ENCODE measurements at regions not wholly inside any gene's neighbourhood (a gene's known extent, or its start where the extent isn't known, plus 50 kb on each side); places are given as distances from the start of the nearest gene placed in this dataset.
A peak's percentile ranks its signal among the peaks of the same experiment; 100 is the strongest.

- Mint-ChIP-seq H3K36me3 (ENCODE audit: low read depth) (no peaks in the 10 kb centered on the region), H3K27me3 (ENCODE audit: low read depth) (no peaks in the 10 kb centered on the region), H3K27ac (peak overlapping the region in 1 of 3 experiments; percentile 20), H3K4me1 (peaks cover 6% of the 10 kb centered on the region), H3K4me3 (no peak overlapping the region), H3K9me3 (peaks cover 12% of the 10 kb centered on the region)
- TF ChIP-seq CTCF (IDR thresholded peaks at IDR 0.05; ENCODE audit: unreplicated experiment in 3 of 3), result no peak
Observed at GRCh38 chrX:10971759-10972158, 139.4 kb upstream of the HCCS start.

- no peaks in the 10 kb centered on the region for H3K36me3 Mint-ChIP-seq (ENCODE audit: low read depth)
- no peak overlapping the region for H3K4me3 Mint-ChIP-seq
Observed at GRCh38 chrX:10972706-10973105, 138.4 kb upstream of the HCCS start.

GRCh38 chrX:10974920-10975319 lies 136.2 kb upstream of the HCCS start:
- Mint-ChIP-seq H3K4me1 (peaks cover 6% of the 10 kb centered on the region), H3K4me3 (no peak overlapping the region), H3K9me3 (peaks cover 17% of the 10 kb centered on the region), H3K27ac (no peak overlapping the region), H3K36me3 (ENCODE audit: low read depth) (no peaks in the 10 kb centered on the region), H3K27me3 (ENCODE audit: low read depth) (no peaks in the 10 kb centered on the region)
- TF ChIP-seq CTCF (IDR thresholded peaks at IDR 0.05; ENCODE audit: unreplicated experiment in 3 of 3), result no peak

More at GRCh38 chrX:10972706-10973105, 138.4 kb upstream of the HCCS start:
- Mint-ChIP-seq H3K9me3 (peaks cover 12% of the 10 kb centered on the region), H3K4me1 (peaks cover 6% of the 10 kb centered on the region), H3K27ac (no peak overlapping the region), H3K27me3 (ENCODE audit: low read depth) (no peaks in the 10 kb centered on the region)
- TF ChIP-seq CTCF (IDR thresholded peaks at IDR 0.05; ENCODE audit: unreplicated experiment in 3 of 3), result no peak

- H3K4me1 Mint-ChIP-seq, result no peaks in the 10 kb centered on the region
- H3K27me3 Mint-ChIP-seq (ENCODE audit: low read depth), result no peaks in the 10 kb centered on the region
- H3K9me3 Mint-ChIP-seq, result peaks cover 13% of the 10 kb centered on the region
- no peak overlapping the region for H3K27ac Mint-ChIP-seq
- no peak for TF ChIP-seq CTCF (IDR thresholded peaks at IDR 0.05; ENCODE audit: unreplicated experiment in 3 of 3)
- H3K36me3 Mint-ChIP-seq (ENCODE audit: low read depth), result no peaks in the 10 kb centered on the region
- no peak overlapping the region for H3K4me3 Mint-ChIP-seq
Observed at GRCh38 chrX:10979956-10980355, 131.2 kb upstream of the HCCS start.

GRCh38 chrX:10981506-10981905 lies 129.6 kb upstream of the HCCS start:
- no peak for TF ChIP-seq CTCF (IDR thresholded peaks at IDR 0.05; ENCODE audit: unreplicated experiment in 3 of 3)
- H3K27me3 Mint-ChIP-seq (ENCODE audit: low read depth), result no peaks in the 10 kb centered on the region
- peaks cover 14% of the 10 kb centered on the region for H3K9me3 Mint-ChIP-seq
- no peaks in the 10 kb centered on the region for H3K36me3 Mint-ChIP-seq (ENCODE audit: low read depth)
- peaks cover under 1% of the 10 kb centered on the region for H3K4me1 Mint-ChIP-seq
- no peak overlapping the region for H3K4me3 Mint-ChIP-seq
- no peak overlapping the region for H3K27ac Mint-ChIP-seq

- Mint-ChIP-seq H3K27me3 (ENCODE audit: low read depth) (no peaks in the 10 kb centered on the region), H3K27ac (no peak overlapping the region), H3K9me3 (peaks cover 7% of the 10 kb centered on the region), H3K4me3 (no peak overlapping the region), H3K4me1 (peaks cover 4% of the 10 kb centered on the region), H3K36me3 (ENCODE audit: low read depth) (no peaks in the 10 kb centered on the region)
- TF ChIP-seq CTCF (IDR thresholded peaks at IDR 0.05; ENCODE audit: unreplicated experiment in 3 of 3), result no peak
Observed at GRCh38 chrX:10983526-10983925, 127.6 kb upstream of the HCCS start.

Measured in nephron (organoid).